Stomach smooth muscle (tissue), 2 donors: ENCODE measurements at regions not wholly inside any gene's neighbourhood (a gene's known extent, or its start where the extent isn't known, plus 50 kb on each side); places are given as distances from the start of the nearest gene placed in this dataset.

Experiments
- H3K27ac ChIP-seq: one replicate; pipeline ENCODE4 v1.7.0; 2013; ENCODE audit warnings: mild to moderate bottlenecking, low read length, inconsistent platforms
- H3K27me3 ChIP-seq, 2 donors: one replicate each; pipeline ENCODE4 v1.7.0; 2013; ENCODE audit warnings: low read length in 2 of 2; ENCODE audit not compliant: insufficient read depth in 2 of 2, control insufficient read depth in 1 of 2
- H3K36me3 ChIP-seq, 2 donors: one replicate each; pipeline ENCODE4 v1.7.0; 2013; ENCODE audit warnings: low read length in 2 of 2; ENCODE audit not compliant: control insufficient read depth in 2 of 2, insufficient read depth in 2 of 2
- H3K4me1 ChIP-seq: one replicate; pipeline ENCODE4 v1.7.0; 2013; ENCODE audit warnings: low read length; ENCODE audit not compliant: control insufficient read depth, insufficient read depth
- H3K4me3 ChIP-seq, 2 donors: one replicate each; pipeline ENCODE4 v1.7.0; 2013; ENCODE audit warnings: low read length in 2 of 2
- H3K9ac ChIP-seq, 2 donors: one replicate each; pipeline ENCODE4 v1.7.0; 2013; ENCODE audit warnings: low read length in 2 of 2, mild to moderate bottlenecking in 1 of 2
- H3K9me3 ChIP-seq, 2 donors: one replicate each; pipeline ENCODE4 v1.7.0; 2013; ENCODE audit warnings: low read length in 2 of 2; ENCODE audit not compliant: control insufficient read depth in 2 of 2
- donor health status: healthy.
- donor health status: Pancreatic carcinoma.

GRCh38 chr14:97070259-97070658, 273.1 kb downstream of the VRK1 start:
- peaks cover 0 to 3% of the 10 kb centered on the region in 2 donors for H3K27me3 ChIP-seq
- H3K9ac ChIP-seq: no peak overlapping the region
- H3K36me3 ChIP-seq: no peaks in the 10 kb centered on the region
- no peak overlapping the region for H3K27ac ChIP-seq
- H3K9me3 ChIP-seq: peaks cover 0 to 2% of the 10 kb centered on the region in 2 donors
- no peak overlapping the region for H3K4me3 ChIP-seq
- no peaks in the 10 kb centered on the region for H3K4me1 ChIP-seq

GRCh38 chr14:97071177-97071576, 274.0 kb downstream of the VRK1 start:
- Histone ChIP-seq H3K9ac (no peak overlapping the region), H3K27me3 (peaks cover 0 to 3% of the 10 kb centered on the region in 2 donors), H3K36me3 (no peaks in the 10 kb centered on the region), H3K27ac (no peak overlapping the region), H3K4me1 (no peaks in the 10 kb centered on the region), H3K4me3 (no peak overlapping the region), H3K9me3 (no peaks in the 10 kb centered on the region)

GRCh38 chr14:97073622-97074021, 276.4 kb downstream of the VRK1 start:
- no peak overlapping the region for H3K27ac ChIP-seq
- no peaks in the 10 kb centered on the region for H3K9me3 ChIP-seq
- no peaks in the 10 kb centered on the region for H3K4me1 ChIP-seq
- H3K4me3 ChIP-seq: no peak overlapping the region
- H3K27me3 ChIP-seq: peaks cover 0 to 3% of the 10 kb centered on the region in 2 donors
- no peaks in the 10 kb centered on the region for H3K36me3 ChIP-seq
- no peak overlapping the region for H3K9ac ChIP-seq

- Histone ChIP-seq H3K27me3 (peaks cover 0 to 3% of the 10 kb centered on the region in 2 donors), H3K9me3 (no peaks in the 10 kb centered on the region), H3K4me1 (no peaks in the 10 kb centered on the region), H3K27ac (no peak overlapping the region), H3K9ac (no peak overlapping the region), H3K4me3 (no peak overlapping the region), H3K36me3 (no peaks in the 10 kb centered on the region)
Measured at GRCh38 chr14:97074456-97074855, 277.3 kb downstream of the VRK1 start.

GRCh38 chr14:97074856-97075255, 277.7 kb downstream of the VRK1 start:
- Histone ChIP-seq H3K9ac (no peak overlapping the region), H3K9me3 (no peaks in the 10 kb centered on the region), H3K27me3 (peaks cover 0 to 3% of the 10 kb centered on the region in 2 donors), H3K36me3 (no peaks in the 10 kb centered on the region), H3K4me1 (no peaks in the 10 kb centered on the region), H3K4me3 (no peak overlapping the region), H3K27ac (no peak overlapping the region)

- H3K27me3 ChIP-seq: no peaks in the 10 kb centered on the region
- no peaks in the 10 kb centered on the region for H3K36me3 ChIP-seq
- no peak overlapping the region for H3K4me3 ChIP-seq
- no peak overlapping the region for H3K9ac ChIP-seq
- no peak overlapping the region for H3K27ac ChIP-seq
- H3K4me1 ChIP-seq: no peaks in the 10 kb centered on the region
- H3K9me3 ChIP-seq: no peaks in the 10 kb centered on the region
Measured at GRCh38 chr14:97077253-97077653, 280.1 kb downstream of the VRK1 start.

- Histone ChIP-seq H3K4me1 (no peaks in the 10 kb centered on the region), H3K4me3 (no peak overlapping the region), H3K27ac (no peak overlapping the region), H3K27me3 (no peaks in the 10 kb centered on the region), H3K9ac (no peak overlapping the region), H3K36me3 (no peaks in the 10 kb centered on the region), H3K9me3 (peaks cover 0 to under 1% of the 10 kb centered on the region in 2 donors)
Measured at GRCh38 chr14:97077687-97078086, 280.5 kb downstream of the VRK1 start.

GRCh38 chr14:97080991-97081390, 283.8 kb downstream of the VRK1 start:
- H3K4me1 ChIP-seq: no peaks in the 10 kb centered on the region
- no peak overlapping the region for H3K27ac ChIP-seq
- H3K4me3 ChIP-seq: no peak overlapping the region
- no peaks in the 10 kb centered on the region for H3K27me3 ChIP-seq
- no peak overlapping the region for H3K9ac ChIP-seq
- no peaks in the 10 kb centered on the region for H3K36me3 ChIP-seq
- H3K9me3 ChIP-seq: peaks cover 0 to 3% of the 10 kb centered on the region in 2 donors

GRCh38 chr14:97095269-97095668, 298.1 kb downstream of the VRK1 start:
- Histone ChIP-seq H3K36me3 (no peaks in the 10 kb centered on the region), H3K27me3 (peaks cover 2 to 8% of the 10 kb centered on the region in 2 donors), H3K27ac (no peak overlapping the region), H3K9me3 (no peaks in the 10 kb centered on the region), H3K9ac (no peak overlapping the region), H3K4me1 (no peaks in the 10 kb centered on the region), H3K4me3 (no peak overlapping the region)

- no peak overlapping the region for H3K27ac ChIP-seq
- no peaks in the 10 kb centered on the region for H3K4me1 ChIP-seq
- no peak overlapping the region for H3K9ac ChIP-seq
- H3K27me3 ChIP-seq: peaks cover 6 to 8% of the 10 kb centered on the region in 2 donors
- H3K36me3 ChIP-seq: no peaks in the 10 kb centered on the region
- H3K4me3 ChIP-seq: no peak overlapping the region
- no peaks in the 10 kb centered on the region for H3K9me3 ChIP-seq
Measured at GRCh38 chr14:97097296-97097695, 300.1 kb downstream of the VRK1 start.

- Histone ChIP-seq H3K4me1 (no peaks in the 10 kb centered on the region), H3K27ac (no peak overlapping the region), H3K4me3 (no peak overlapping the region), H3K27me3 (peaks cover 4 to 8% of the 10 kb centered on the region in 2 donors), H3K9me3 (no peaks in the 10 kb centered on the region), H3K36me3 (no peaks in the 10 kb centered on the region), H3K9ac (no peak overlapping the region)
Measured at GRCh38 chr14:97100306-97100705, 303.1 kb downstream of the VRK1 start.
